ENCODE measurements at regions not wholly inside any gene's neighbourhood (a gene's known extent, or its start where the extent isn't known, plus 50 kb on each side); places are given as distances from the start of the nearest gene placed in this dataset.

DNA sequence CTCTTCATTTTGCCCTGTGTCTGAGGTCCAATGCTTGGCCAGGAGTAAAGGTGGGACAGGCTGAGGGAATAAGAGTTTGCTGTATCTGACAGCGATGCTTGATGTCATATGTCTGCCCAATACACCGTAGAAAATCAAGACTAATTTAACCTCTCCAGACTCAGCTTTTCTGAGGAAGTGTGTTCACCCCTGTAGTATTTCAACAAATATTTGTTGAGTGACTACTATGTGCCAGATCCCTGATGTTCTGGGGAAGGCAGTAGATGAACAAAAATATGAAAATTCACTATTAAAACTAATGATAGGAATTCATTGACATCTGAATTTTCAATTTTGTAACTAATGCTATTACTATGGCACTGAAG, 489.7 kb downstream of the EBF1 start:
- Histone ChIP-seq H3K4me1 (no peaks in the 10 kb centered on the region), H3K36me3 (no peaks in the 10 kb centered on the region), H3K9me3 (no peaks in the 10 kb centered on the region), H3K27me3 (no peaks in the 10 kb centered on the region), H3K27ac (no peak overlapping the region), H3K4me3 (no peak overlapping the region)
- TF ChIP-seq EP300 (IDR thresholded peaks at IDR 0.05) (no peak), POLR2A (IDR thresholded peaks at IDR 0.05) (no peak)
- TF ChIP-seq, protein P1, sequence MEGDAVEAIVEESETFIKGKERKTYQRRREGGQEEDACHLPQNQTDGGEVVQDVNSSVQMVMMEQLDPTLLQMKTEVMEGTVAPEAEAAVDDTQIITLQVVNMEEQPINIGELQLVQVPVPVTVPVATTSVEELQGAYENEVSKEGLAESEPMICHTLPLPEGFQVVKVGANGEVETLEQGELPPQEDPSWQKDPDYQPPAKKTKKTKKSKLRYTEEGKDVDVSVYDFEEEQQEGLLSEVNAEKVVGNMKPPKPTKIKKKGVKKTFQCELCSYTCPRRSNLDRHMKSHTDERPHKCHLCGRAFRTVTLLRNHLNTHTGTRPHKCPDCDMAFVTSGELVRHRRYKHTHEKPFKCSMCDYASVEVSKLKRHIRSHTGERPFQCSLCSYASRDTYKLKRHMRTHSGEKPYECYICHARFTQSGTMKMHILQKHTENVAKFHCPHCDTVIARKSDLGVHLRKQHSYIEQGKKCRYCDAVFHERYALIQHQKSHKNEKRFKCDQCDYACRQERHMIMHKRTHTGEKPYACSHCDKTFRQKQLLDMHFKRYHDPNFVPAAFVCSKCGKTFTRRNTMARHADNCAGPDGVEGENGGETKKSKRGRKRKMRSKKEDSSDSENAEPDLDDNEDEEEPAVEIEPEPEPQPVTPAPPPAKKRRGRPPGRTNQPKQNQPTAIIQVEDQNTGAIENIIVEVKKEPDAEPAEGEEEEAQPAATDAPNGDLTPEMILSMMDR (IDR thresholded peaks at IDR 0.05) = no peak
- 93 to 95% methylated on average over 2 of the region's 2 CpGs for WGBS, 2 donors
- ATAC-seq (ENCODE audit: low FRiP score in 2 of 2) = no peak
- DNase-seq = no peak

DNA sequence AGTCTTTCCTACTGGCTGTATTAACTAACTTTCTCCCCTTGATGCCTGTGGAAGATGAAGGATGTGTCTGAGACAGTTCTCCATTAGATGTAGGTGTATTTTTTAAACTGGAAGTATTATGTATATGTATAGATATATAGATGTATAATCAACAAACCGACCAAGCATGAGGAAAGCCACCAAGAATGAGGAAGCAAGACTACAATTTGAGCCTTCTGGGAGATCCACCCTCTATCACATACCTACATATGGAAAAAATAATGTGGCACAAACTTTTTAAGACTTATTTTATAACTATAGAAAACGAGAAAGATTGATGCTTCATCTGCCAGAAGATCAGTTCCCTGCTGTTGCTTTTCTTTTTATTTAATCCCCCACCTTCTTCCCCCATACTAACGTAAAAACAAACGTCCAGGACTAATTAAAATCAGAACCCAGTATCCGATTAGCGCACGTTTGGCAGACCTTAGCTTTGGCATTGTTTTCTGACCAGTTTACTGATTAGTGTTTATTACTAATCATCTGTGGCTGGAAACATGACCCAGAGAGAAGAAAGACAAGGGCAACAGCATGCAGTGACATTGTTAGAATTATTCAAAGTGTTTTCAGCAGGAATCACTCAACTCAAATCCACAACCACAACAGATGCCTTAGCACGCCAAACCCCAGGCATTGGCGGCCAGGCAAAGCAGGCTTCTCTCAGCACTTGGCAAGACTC, 490.2 kb downstream of the EBF1 start:
- no peaks in the 10 kb centered on the region for H3K9me3 ChIP-seq
- H3K27ac ChIP-seq = no peak overlapping the region
- TF ChIP-seq, protein P1 (IDR thresholded peaks at IDR 0.05) = no peak
- TF ChIP-seq POLR2A (IDR thresholded peaks at IDR 0.05) (no peak), EP300 (IDR thresholded peaks at IDR 0.05) (no peak), POLR2AphosphoS5 (IDR thresholded peaks at IDR 0.05) (no peak)
- H3K36me3 ChIP-seq = no peaks in the 10 kb centered on the region
- no peak for ATAC-seq (ENCODE audit: low FRiP score in 2 of 2)
- 76 to 82% methylated on average over 9 of the region's 9 CpGs for WGBS, 2 donors
- no peak for DNase-seq
- H3K4me3 ChIP-seq = no peak overlapping the region
- H3K27me3 ChIP-seq = no peaks in the 10 kb centered on the region
- H3K4me1 ChIP-seq = no peaks in the 10 kb centered on the region

DNA sequence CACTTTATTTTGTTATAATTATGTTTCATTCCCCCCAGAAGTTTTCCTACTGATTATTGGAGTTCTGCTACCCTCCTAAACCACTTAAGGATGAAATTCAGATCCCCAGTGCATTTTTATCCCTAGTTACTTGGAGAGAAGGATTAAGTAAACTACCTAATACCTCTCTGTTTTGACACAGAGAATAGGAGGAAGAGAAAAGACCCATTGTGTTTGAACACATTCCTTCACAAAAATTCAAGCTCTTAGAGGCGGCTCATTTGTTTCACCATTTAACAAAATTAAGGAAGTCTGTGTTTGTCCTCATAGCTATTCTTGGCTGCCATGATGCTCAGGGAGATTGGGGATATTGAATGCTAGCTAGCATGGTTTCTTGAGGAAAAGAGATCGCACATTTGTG, 492.6 kb downstream of the EBF1 start:
- Histone ChIP-seq H3K36me3 (no peaks in the 10 kb centered on the region), H3K27ac (no peak overlapping the region), H3K27me3 (no peaks in the 10 kb centered on the region), H3K9me3 (no peaks in the 10 kb centered on the region), H3K4me3 (no peak overlapping the region), H3K4me1 (no peaks in the 10 kb centered on the region)
- ATAC-seq (ENCODE audit: low FRiP score in 2 of 2) = no peak
- WGBS, 2 donors = 56 to 80% methylated on average over 2 of the region's 2 CpGs
- TF ChIP-seq POLR2AphosphoS5 (IDR thresholded peaks at IDR 0.05) = no peak
- no peak for TF ChIP-seq EP300 (IDR thresholded peaks at IDR 0.05)
- TF ChIP-seq POLR2A (IDR thresholded peaks at IDR 0.05) = no peak
- DNase-seq = no peak

DNA sequence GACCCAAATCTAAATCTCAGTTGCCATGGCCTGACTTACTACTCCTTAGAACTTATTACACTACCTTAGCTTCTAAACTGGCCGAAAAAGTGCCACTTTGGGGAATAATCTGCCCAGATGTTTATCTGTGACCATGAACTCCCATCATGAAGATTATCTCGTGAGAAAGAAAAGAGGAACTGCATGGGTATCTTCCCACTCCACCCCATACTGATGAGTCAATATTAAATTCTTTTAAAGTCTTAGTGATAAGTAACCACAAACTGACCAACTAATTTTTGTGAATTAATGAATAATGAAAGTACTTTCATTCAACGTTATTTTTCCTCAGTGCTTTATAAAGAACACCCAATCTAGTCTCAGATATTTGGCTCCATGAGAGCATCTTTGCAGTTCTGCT, 493.5 kb downstream of the EBF1 start:
- H3K4me3 ChIP-seq = no peak overlapping the region

DNA sequence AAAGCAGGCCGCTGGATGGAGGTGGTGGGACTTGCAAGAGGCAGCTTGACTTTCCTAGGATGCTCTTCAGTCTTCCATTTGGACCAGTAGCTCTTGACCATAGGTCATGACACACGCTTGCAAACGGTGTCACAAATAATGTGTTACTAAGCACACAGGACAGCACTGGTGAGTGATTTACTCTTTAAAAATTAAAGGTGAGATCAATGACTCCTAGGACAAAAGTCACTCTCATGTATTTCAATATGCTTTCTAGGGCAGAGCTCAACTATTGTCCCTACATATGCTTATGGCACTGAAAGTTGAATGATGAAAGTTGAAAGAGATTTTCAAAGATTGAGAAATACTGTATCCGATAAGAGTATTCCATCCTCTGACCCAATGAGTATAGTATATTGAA, 496.7 kb downstream of the EBF1 start:
- DNase-seq = no peak

More for the DNA sequence above, 493.5 kb downstream of the EBF1 start:
- WGBS, 2 donors = 69 to 83% methylated on average over 3 of the region's 3 CpGs
- ATAC-seq (ENCODE audit: low FRiP score in 2 of 2) = no peak
- Histone ChIP-seq H3K4me1 (no peaks in the 10 kb centered on the region), H3K27me3 (no peaks in the 10 kb centered on the region), H3K36me3 (no peaks in the 10 kb centered on the region), H3K9me3 (no peaks in the 10 kb centered on the region), H3K27ac (no peak overlapping the region)
- TF ChIP-seq POLR2A (IDR thresholded peaks at IDR 0.05) (no peak), EP300 (IDR thresholded peaks at IDR 0.05) (no peak), POLR2AphosphoS5 (IDR thresholded peaks at IDR 0.05) (no peak)
- TF ChIP-seq, protein P1 (IDR thresholded peaks at IDR 0.05) = no peak
- no peak for DNase-seq

More for the DNA sequence above, 496.7 kb downstream of the EBF1 start:
- Histone ChIP-seq H3K36me3 (no peaks in the 10 kb centered on the region), H3K4me3 (no peak overlapping the region), H3K27me3 (no peaks in the 10 kb centered on the region), H3K4me1 (no peaks in the 10 kb centered on the region), H3K27ac (no peak overlapping the region), H3K9me3 (no peaks in the 10 kb centered on the region)
- WGBS, 2 donors = 88 to 93% methylated on average over 4 of the region's 4 CpGs
- TF ChIP-seq POLR2A (IDR thresholded peaks at IDR 0.05) = no peak
- no peak for TF ChIP-seq EP300 (IDR thresholded peaks at IDR 0.05)
- TF ChIP-seq, protein P1 (IDR thresholded peaks at IDR 0.05) = no peak
- no peak for TF ChIP-seq POLR2AphosphoS5 (IDR thresholded peaks at IDR 0.05)
- ATAC-seq (ENCODE audit: low FRiP score in 2 of 2) = no peak
